ENCODE measurements at regions not wholly inside any gene's neighbourhood (a gene's known extent, or its start where the extent isn't known, plus 50 kb on each side); places are given as distances from the start of the nearest gene placed in this dataset.

GRCh38 chr1:244964112-244964971 lies 100.0 kb upstream of the HNRNPU start:
- TF ChIP-seq REST (IDR thresholded peaks at IDR 0.05; ENCODE audit: borderline replicate concordance) (no peak), REST (CRISPR knock-in tag; IDR thresholded peaks at IDR 0.05; ENCODE audit: low read depth) (no peak), CBX5 (IDR thresholded peaks at IDR 0.05; ENCODE audit: borderline replicate concordance, low read depth) (no peak), TCF7L2 (IDR thresholded peaks at IDR 0.05; ENCODE audit: low read depth, low read length) (no peak), ESRRA (IDR thresholded peaks at IDR 0.05; ENCODE audit: borderline replicate concordance, low read depth) (no peak), ZNF140 (CRISPR knock-in tag; IDR thresholded peaks at IDR 0.05) (no peak), NR2C2 (CRISPR knock-in tag; IDR thresholded peaks at IDR 0.05) (no peak), NR2C2 (tag; IDR thresholded peaks at IDR 0.05) (0 out of 2 replicates have a peak, but pooled peaks have one; percentile 16), BACH1 (tag; IDR thresholded peaks at IDR 0.05) (no peak)
- TF ChIP-seq, protein P1, sequence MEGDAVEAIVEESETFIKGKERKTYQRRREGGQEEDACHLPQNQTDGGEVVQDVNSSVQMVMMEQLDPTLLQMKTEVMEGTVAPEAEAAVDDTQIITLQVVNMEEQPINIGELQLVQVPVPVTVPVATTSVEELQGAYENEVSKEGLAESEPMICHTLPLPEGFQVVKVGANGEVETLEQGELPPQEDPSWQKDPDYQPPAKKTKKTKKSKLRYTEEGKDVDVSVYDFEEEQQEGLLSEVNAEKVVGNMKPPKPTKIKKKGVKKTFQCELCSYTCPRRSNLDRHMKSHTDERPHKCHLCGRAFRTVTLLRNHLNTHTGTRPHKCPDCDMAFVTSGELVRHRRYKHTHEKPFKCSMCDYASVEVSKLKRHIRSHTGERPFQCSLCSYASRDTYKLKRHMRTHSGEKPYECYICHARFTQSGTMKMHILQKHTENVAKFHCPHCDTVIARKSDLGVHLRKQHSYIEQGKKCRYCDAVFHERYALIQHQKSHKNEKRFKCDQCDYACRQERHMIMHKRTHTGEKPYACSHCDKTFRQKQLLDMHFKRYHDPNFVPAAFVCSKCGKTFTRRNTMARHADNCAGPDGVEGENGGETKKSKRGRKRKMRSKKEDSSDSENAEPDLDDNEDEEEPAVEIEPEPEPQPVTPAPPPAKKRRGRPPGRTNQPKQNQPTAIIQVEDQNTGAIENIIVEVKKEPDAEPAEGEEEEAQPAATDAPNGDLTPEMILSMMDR (IDR thresholded peaks at IDR 0.05 in 2 of 3, conservative IDR thresholded peaks at IDR 0.05 in 1 of 3; ENCODE audit: insufficient read depth in 2 of 3, low read depth in 1 of 3, low read length in 3 of 3): no peak

Measured in K562 (cell line).